SU-DHL-6 (cell line): ENCODE measurements at regions not wholly inside any gene's neighbourhood (a gene's known extent, or its start where the extent isn't known, plus 50 kb on each side); places are given as distances from the start of the nearest gene placed in this dataset.

ENCODE experiments used
- EZH2phosphoT487 ChIP-seq: fragments of 200-600 bp; sonication (generic), shearing (Covaris generic); conservative IDR thresholded peaks from 2 replicates; pipeline ENCODE4 v1.6.1; 2018; ENCODE audit warnings: mild to moderate bottlenecking, antibody characterized with exemption, low read length, moderate library complexity, mixed read lengths
- TF ChIP-seq, protein P1 (sequence below): fragments of 200-600 bp; sonication (generic); IDR thresholded peaks from one replicate; pipeline ENCODE4 v1.5.1; 2017; ENCODE audit warnings: antibody characterized with exemption, mild to moderate bottlenecking, low read length, moderate library complexity; ENCODE audit not compliant: insufficient read depth, poor library complexity, severe bottlenecking

DNA sequence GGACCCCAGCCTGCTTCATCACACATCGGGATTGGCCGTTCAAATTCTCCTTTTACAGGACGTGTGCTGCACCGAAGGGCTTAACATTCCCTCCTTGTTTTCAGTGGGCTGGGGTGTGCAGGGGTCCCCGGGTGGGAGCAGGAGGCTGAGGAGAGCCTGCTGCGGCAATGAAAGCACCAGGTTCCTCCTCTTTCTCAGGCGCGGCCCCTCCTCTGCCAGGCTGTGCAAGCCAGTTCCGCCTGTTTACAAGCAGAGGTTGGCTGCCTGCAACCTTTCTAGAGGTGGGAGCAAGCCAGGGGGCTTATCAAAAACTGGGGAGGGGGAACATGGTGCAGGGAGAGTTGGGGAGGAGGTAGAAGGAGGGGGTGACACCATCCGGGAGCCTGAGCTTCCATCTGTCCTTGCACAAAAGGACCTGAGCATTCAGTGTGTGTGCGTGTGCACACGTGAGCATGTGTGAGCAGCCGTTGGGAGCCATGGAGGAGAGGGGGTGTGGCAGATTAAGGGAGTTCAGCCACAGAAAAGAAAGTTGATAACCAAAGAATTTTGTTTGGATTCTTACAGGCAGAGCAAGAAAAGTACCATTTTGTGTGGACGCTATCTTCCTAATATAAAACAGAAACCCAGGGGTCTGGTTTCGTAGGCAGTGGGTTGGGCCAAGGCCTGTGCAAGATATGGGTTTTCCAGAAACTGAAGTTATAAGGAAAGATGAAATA, 108.8 kb upstream of the RFLNA start:
- TF ChIP-seq, protein P1, sequence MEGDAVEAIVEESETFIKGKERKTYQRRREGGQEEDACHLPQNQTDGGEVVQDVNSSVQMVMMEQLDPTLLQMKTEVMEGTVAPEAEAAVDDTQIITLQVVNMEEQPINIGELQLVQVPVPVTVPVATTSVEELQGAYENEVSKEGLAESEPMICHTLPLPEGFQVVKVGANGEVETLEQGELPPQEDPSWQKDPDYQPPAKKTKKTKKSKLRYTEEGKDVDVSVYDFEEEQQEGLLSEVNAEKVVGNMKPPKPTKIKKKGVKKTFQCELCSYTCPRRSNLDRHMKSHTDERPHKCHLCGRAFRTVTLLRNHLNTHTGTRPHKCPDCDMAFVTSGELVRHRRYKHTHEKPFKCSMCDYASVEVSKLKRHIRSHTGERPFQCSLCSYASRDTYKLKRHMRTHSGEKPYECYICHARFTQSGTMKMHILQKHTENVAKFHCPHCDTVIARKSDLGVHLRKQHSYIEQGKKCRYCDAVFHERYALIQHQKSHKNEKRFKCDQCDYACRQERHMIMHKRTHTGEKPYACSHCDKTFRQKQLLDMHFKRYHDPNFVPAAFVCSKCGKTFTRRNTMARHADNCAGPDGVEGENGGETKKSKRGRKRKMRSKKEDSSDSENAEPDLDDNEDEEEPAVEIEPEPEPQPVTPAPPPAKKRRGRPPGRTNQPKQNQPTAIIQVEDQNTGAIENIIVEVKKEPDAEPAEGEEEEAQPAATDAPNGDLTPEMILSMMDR, result no peak
- no peak for TF ChIP-seq EZH2phosphoT487
